ENCODE measurements at regions not wholly inside any gene's neighbourhood (a gene's known extent, or its start where the extent isn't known, plus 50 kb on each side); places are given as distances from the start of the nearest gene placed in this dataset.

DNA sequence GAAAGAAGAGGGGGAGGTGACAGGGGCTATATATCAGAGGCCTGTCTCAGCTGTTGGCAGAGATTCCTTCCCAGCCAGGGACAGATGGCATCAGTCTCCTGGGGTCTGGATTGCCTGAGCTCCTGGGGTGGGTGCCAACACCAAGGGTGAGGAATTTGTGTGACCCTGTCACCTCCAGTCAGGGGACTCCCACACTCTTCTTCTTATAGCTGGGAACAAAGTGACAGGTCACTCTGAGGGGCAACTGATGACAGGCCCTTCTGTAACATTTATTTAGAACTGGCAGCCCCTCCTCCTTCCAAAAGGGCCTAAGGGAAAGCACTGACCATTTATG, 53.7 kb upstream of the DUSP5 start:
- no peaks in the 10 kb centered on the region for H3K4me1 ChIP-seq (ENCODE audit: control insufficient read depth in 1 of 2, insufficient read depth in 2 of 2, low read length in 2 of 2)
- DNase-seq (no peak), ATAC-seq (ENCODE audit: low FRiP score) (no peak)
- H3K36me3 ChIP-seq (ENCODE audit: control insufficient read depth in 1 of 2, insufficient read depth in 2 of 2, low read length in 1 of 2), result no peaks in the 10 kb centered on the region
- H3K27ac ChIP-seq (ENCODE audit: low read depth in 1 of 2, low read length in 2 of 2), result no peak overlapping the region
- no peak overlapping the region for H3K4me3 ChIP-seq (ENCODE audit: low read length in 2 of 2)
- H3K9me3 ChIP-seq (ENCODE audit: control insufficient read depth, low read length), result no peaks in the 10 kb centered on the region
- intact Hi-C loops (cut with DNase I), result no loop called here
- no peaks in the 10 kb centered on the region for H3K27me3 ChIP-seq (ENCODE audit: control insufficient read depth in 1 of 2, insufficient read depth in 2 of 2, low read length in 1 of 2)

- H3K9me3 ChIP-seq (ENCODE audit: control insufficient read depth, low read length), result no peaks in the 10 kb centered on the region
- no peak for ATAC-seq (ENCODE audit: low FRiP score)
- H3K27me3 ChIP-seq (ENCODE audit: control insufficient read depth in 1 of 2, insufficient read depth in 2 of 2, low read length in 1 of 2), result no peaks in the 10 kb centered on the region
- intact Hi-C loops (cut with DNase I), result no loop called here
- H3K4me3 ChIP-seq (ENCODE audit: low read length in 2 of 2), result no peak overlapping the region
- WGBS, 2 donors, result 93% methylated on average over 6 of the region's 6 CpGs
- no peak for DNase-seq
- H3K27ac ChIP-seq (ENCODE audit: low read depth in 1 of 2, low read length in 2 of 2), result no peak overlapping the region
- H3K36me3 ChIP-seq (ENCODE audit: control insufficient read depth in 1 of 2, insufficient read depth in 2 of 2, low read length in 1 of 2), result no peaks in the 10 kb centered on the region
- no peaks in the 10 kb centered on the region for H3K4me1 ChIP-seq (ENCODE audit: control insufficient read depth in 1 of 2, insufficient read depth in 2 of 2, low read length in 2 of 2)
These were observed 51.8 kb upstream of the DUSP5 start for GRCh38 chr10:110445871-110446270.

- Histone ChIP-seq H3K9me3 (ENCODE audit: control insufficient read depth, low read length) (no peaks in the 10 kb centered on the region), H3K4me3 (ENCODE audit: low read length in 2 of 2) (no peak overlapping the region), H3K4me1 (ENCODE audit: control insufficient read depth in 1 of 2, insufficient read depth in 2 of 2, low read length in 2 of 2) (no peaks in the 10 kb centered on the region), H3K36me3 (ENCODE audit: control insufficient read depth in 1 of 2, insufficient read depth in 2 of 2, low read length in 1 of 2) (no peaks in the 10 kb centered on the region), H3K27ac (ENCODE audit: low read depth in 1 of 2, low read length in 2 of 2) (no peak overlapping the region), H3K27me3 (ENCODE audit: control insufficient read depth in 1 of 2, insufficient read depth in 2 of 2, low read length in 1 of 2) (no peaks in the 10 kb centered on the region)
- intact Hi-C loops (cut with DNase I), result no loop called here
- ATAC-seq (ENCODE audit: low FRiP score) (no peak), DNase-seq (no peak)
- 71 to 79% methylated on average over 1 of the region's 1 CpG for WGBS, 2 donors
These were observed 51.4 kb upstream of the DUSP5 start for GRCh38 chr10:110446277-110446676.

DNA sequence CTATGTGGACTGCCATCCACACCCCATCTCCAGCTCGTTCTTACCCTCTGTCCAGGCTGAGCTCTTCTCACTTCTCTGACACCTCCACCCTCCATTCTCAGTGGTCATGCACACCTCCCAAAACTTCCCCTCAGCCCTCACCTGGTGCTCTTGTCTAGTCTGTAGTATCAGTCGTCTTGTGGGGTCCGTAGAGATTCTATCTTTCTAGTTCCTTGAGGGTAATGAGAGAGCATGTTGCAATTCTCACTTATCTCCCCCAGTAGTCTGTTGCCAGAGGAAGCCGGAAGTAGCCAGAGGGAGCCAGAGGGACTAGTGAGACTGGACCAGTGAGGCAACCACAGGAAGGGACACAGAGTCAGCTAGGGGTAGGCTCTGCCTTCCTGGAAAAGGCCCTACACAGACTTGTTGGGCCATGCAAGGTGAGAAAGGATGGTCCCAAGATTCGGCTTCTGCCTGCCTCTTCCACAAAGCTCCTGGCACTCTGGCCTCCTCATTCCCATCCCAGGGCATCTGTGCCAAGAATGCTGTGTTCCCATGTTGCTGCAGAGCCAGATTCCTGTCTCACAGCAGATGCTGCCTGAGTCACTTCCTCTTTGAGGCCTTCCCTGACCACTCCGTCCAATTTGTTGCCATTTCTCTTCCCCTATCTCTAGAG, 50.6 kb upstream of the DUSP5 start:
- WGBS, 2 donors, result 69 to 77% methylated on average over 6 of the region's 6 CpGs
- intact Hi-C loops (cut with DNase I), result no loop called here
- H3K4me3 ChIP-seq (ENCODE audit: low read length in 2 of 2), result no peak overlapping the region

DNA sequence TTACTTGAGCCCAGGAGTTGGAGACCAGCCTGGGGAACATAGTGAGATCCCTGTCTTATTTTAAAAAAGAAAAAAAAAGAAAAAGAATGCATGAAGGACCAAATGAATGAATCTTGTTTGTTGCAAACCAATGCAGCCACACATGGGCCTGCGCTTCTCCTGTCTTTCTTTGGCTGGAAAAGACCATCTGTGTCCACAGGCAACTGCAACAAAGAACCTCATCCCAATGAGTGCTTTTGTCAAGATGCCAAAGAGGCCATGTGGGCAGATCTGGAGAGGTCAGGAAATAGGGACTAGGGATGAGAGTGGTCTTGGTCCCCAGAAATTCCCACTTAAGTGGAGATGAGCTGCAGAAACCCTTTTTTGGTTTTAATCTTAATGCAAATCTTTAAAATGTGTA, 49.8 kb upstream of the DUSP5 start:
- Histone ChIP-seq H3K4me3 (ENCODE audit: low read length in 2 of 2) (no peak overlapping the region), H3K36me3 (ENCODE audit: control insufficient read depth in 1 of 2, insufficient read depth in 2 of 2, low read length in 1 of 2) (no peaks in the 10 kb centered on the region), H3K4me1 (ENCODE audit: control insufficient read depth in 1 of 2, insufficient read depth in 2 of 2, low read length in 2 of 2) (no peaks in the 10 kb centered on the region), H3K27me3 (ENCODE audit: control insufficient read depth in 1 of 2, insufficient read depth in 2 of 2, low read length in 1 of 2) (no peaks in the 10 kb centered on the region), H3K27ac (ENCODE audit: low read depth in 1 of 2, low read length in 2 of 2) (no peak overlapping the region), H3K9me3 (ENCODE audit: control insufficient read depth, low read length) (no peaks in the 10 kb centered on the region)
- intact Hi-C loops (cut with DNase I), result no loop called here
- WGBS, 2 donors, result 95 to 100% methylated on average over 1 of the region's 1 CpG
- no peak for ATAC-seq (ENCODE audit: low FRiP score)
- no peak for DNase-seq

More for the DNA sequence above, 50.6 kb upstream of the DUSP5 start:
- no peaks in the 10 kb centered on the region for H3K27me3 ChIP-seq (ENCODE audit: control insufficient read depth in 1 of 2, insufficient read depth in 2 of 2, low read length in 1 of 2)
- DNase-seq, result no peak
- ATAC-seq (ENCODE audit: low FRiP score), result no peak
- no peaks in the 10 kb centered on the region for H3K36me3 ChIP-seq (ENCODE audit: control insufficient read depth in 1 of 2, insufficient read depth in 2 of 2, low read length in 1 of 2)
- no peak overlapping the region for H3K27ac ChIP-seq (ENCODE audit: low read depth in 1 of 2, low read length in 2 of 2)
- H3K4me1 ChIP-seq (ENCODE audit: control insufficient read depth in 1 of 2, insufficient read depth in 2 of 2, low read length in 2 of 2), result no peaks in the 10 kb centered on the region
- H3K9me3 ChIP-seq (ENCODE audit: control insufficient read depth, low read length), result no peaks in the 10 kb centered on the region
